HUES6 (cell line): ENCODE measurements at regions not wholly inside any gene's neighbourhood (a gene's known extent, or its start where the extent isn't known, plus 50 kb on each side); places are given as distances from the start of the nearest gene placed in this dataset.
A peak's percentile ranks its signal among the peaks of the same experiment; 100 is the strongest.
"Not testable (repeated sequence)": the region's sequence is repeated elsewhere in the genome, so short reads cannot be mapped to it uniquely, and the experiment has no call there.

ENCODE experiments used
- H3K27ac ChIP-seq: 2 replicates; pipeline ENCODE4 v1.7.0; 2013; ENCODE audit warnings: low read depth, mild to moderate bottlenecking, low read length, inconsistent platforms
- H3K27me3 ChIP-seq: 2 replicates; pipeline ENCODE4 v1.6.1; 2013; ENCODE audit warnings: low read length; ENCODE audit not compliant: control insufficient read depth, insufficient read depth
- H3K36me3 ChIP-seq: 2 replicates; pipeline ENCODE4 v1.6.1; 2013; ENCODE audit warnings: low read length; ENCODE audit not compliant: control insufficient read depth, insufficient read depth
- H3K4me1 ChIP-seq: 2 replicates; pipeline ENCODE4 v1.6.1; 2013; ENCODE audit warnings: low read length; ENCODE audit not compliant: control insufficient read depth, insufficient read depth
- H3K4me3 ChIP-seq: 2 replicates; pipeline ENCODE4 v1.5.1; 2013; ENCODE audit warnings: low read depth, low read length
- H3K9ac ChIP-seq: one replicate; pipeline ENCODE4 v1.6.1; 2013; ENCODE audit warnings: mild to moderate bottlenecking, low read length
- H3K9me3 ChIP-seq: 2 replicates; pipeline ENCODE4 v1.6.1; 2013; ENCODE audit warnings: low read depth, low read length; ENCODE audit not compliant: control insufficient read depth, insufficient read depth

DNA sequence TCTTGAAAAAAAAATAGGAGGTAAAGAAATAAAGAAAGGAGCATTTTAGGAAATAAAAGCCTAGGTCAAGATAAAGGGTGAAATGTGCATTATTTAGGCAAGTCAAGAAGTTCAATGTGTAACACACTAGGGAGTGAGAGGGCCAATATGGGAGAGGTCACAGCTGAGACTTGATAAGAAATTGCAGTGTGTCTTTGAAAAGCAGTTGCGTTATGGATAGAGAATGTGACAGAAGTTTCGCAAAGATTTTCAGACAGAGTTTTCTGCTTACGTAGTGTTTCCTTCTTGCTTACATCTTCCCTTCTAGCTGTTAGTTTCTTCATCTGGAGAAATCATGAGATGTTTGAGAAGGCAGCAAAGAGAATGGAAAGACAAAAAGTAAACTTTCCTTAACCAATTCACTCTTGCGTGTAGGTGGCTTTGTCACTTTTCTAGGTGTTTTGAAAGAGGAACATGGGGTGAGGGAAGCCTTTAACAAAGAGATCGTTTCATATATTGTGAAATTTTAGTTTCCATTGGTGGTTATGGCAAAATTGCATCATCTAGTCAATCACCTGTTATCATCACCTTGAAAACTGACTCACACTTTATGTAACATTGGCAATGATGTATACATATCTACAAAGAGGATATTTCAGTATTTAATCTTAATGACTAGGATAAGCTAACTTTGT lies 975.5 kb downstream of the OLFM4 start:
- H3K27me3 ChIP-seq, result no peaks in the 10 kb centered on the region
- no peak overlapping the region for H3K9ac ChIP-seq

DNA sequence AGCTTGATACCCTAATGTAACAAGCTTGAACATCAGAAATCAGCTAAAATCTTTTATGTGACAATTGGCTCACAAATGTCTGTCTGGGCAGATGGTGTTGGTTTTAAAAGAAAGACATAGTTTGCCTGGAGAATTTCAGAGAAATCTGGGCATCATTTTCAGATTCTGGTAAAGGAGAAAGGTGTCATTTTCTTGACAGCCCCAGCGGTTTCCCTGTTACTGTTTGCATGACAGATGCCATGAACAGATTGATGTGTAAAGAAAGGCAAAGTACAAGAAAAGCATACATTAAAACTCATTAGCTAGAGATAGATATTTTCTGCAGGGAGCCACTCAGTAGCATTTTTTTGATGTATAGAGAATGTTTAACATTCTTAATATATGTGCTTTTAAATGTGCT lies 987.9 kb downstream of the OLFM4 start:
- Histone ChIP-seq H3K27ac (no peak overlapping the region), H3K27me3 (no peaks in the 10 kb centered on the region), H3K4me3 (no peak overlapping the region), H3K9me3 (no peaks in the 10 kb centered on the region), H3K4me1 (no peaks in the 10 kb centered on the region), H3K36me3 (no peaks in the 10 kb centered on the region), H3K9ac (no peak overlapping the region)

More for the DNA sequence above, 975.5 kb downstream of the OLFM4 start:
- Histone ChIP-seq H3K4me1 (0 out of 2 replicates have a peak, but pooled peaks cover 2% of the 10 kb centered on the region), H3K27ac (no peak overlapping the region), H3K36me3 (no peaks in the 10 kb centered on the region), H3K9me3 (no peaks in the 10 kb centered on the region), H3K4me3 (no peak overlapping the region)

DNA sequence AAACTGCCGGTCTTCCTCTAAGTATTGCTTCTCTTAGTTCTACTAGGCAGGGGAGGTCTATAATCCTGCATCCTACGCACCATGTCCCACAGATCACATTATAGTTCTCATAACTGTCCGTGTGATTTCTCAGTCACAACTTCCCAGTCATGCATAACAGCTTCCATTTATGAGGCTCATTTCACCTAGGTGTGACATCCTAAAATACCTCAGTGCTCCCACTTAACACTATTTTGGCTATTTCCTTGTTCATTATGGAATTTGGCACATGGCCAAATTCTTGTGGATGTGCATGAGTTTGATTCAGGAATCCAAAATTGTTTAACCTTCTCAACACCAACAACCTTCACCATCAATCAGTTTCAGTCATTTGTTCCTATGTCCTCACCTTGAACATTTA lies 989.9 kb downstream of the OLFM4 start:
- Histone ChIP-seq H3K4me1 (no peaks in the 10 kb centered on the region), H3K9me3 (no peaks in the 10 kb centered on the region), H3K9ac (no peak overlapping the region), H3K36me3 (no peaks in the 10 kb centered on the region), H3K4me3 (no peak overlapping the region), H3K27me3 (no peaks in the 10 kb centered on the region), H3K27ac (no peak overlapping the region)

DNA sequence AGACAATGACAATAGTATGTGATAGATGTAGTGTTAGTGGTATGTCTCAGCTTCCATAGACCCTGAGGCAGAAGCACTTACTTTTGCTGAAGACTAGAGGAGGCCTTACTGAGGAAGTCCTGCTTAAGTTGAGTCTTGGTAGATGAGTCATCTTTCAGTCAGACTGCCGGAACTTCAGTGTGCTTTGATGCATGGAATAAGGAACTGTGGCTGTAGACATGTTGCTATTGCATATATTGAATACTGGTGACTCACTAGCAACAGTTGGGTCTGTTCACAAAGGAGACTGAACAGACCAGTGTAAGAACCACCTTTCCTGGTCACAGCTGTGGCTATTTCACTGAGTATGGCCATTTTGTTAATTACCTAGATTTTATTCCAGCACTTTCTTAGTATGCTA lies 1000.6 kb downstream of the OLFM4 start:
- H3K36me3 ChIP-seq, result no peaks in the 10 kb centered on the region
- H3K9ac ChIP-seq, result no peak overlapping the region
- peak overlapping the region; percentile 18; the same call in 1 of the 2 replicates for H3K27ac ChIP-seq
- H3K9me3 ChIP-seq, result peaks cover 26% of the 10 kb centered on the region
- peaks cover 11% of the 10 kb centered on the region for H3K4me1 ChIP-seq
- H3K27me3 ChIP-seq, result no peaks in the 10 kb centered on the region
- no peak overlapping the region for H3K4me3 ChIP-seq

DNA sequence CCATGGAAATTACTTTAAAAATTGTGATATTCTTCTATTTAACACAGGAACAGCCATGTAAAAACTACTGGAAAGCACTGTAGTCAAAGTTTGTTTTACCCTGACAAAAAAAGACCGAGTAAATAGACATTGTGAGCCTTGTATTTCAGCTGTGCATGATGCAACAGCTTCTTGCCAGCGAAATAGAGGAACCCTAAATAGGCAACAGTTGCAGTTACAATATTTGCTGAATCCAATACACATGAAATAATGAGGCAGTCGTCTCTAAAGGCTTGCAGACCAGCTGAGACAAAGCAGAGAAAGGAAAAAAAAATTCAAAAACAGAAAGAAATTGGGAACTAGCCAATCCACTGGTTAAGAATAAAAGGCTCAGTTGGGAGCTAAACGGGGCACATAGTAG lies 1001.1 kb downstream of the OLFM4 start:
- Histone ChIP-seq H3K36me3 (no peaks in the 10 kb centered on the region), H3K4me1 (peaks cover 11% of the 10 kb centered on the region), H3K27ac (peak overlapping the region; percentile 18; the same call in 1 of the 2 replicates), H3K4me3 (no peak overlapping the region), H3K9ac (no peak overlapping the region), H3K27me3 (no peaks in the 10 kb centered on the region), H3K9me3 (peaks cover 26% of the 10 kb centered on the region)

DNA sequence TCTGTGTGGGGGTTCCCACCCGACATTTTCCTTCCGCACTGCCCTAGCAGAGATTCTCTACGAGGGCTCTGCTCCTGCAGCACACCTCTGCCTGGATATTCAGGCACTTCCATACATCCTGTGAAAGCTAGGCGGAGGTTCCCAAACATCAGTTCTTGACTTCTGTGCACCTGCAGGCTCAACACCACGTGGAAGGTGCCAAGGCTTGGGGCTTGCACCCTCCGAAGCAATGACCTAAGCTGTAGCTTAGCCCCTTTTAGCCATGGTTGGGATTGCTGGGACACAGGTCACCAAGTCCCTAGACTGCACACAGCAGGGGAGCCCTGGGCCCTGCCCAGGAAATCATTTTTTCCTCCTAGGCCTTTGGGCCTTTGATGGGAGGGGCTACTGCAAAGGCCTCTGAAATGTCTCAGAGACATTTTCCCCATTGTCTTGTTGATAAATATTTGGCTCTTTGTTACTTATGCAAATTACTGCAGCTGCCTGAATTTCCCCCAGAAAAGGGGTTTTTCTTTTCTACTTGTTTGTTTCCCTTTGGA lies 1004.8 kb downstream of the OLFM4 start:
- Histone ChIP-seq H3K9me3 (peaks cover 19% of the 10 kb centered on the region), H3K27me3 (no peaks in the 10 kb centered on the region), H3K4me3 (no peak overlapping the region), H3K4me1 (peaks cover 11% of the 10 kb centered on the region), H3K27ac (no peak overlapping the region), H3K36me3 (no peaks in the 10 kb centered on the region), H3K9ac (no peak overlapping the region)

DNA sequence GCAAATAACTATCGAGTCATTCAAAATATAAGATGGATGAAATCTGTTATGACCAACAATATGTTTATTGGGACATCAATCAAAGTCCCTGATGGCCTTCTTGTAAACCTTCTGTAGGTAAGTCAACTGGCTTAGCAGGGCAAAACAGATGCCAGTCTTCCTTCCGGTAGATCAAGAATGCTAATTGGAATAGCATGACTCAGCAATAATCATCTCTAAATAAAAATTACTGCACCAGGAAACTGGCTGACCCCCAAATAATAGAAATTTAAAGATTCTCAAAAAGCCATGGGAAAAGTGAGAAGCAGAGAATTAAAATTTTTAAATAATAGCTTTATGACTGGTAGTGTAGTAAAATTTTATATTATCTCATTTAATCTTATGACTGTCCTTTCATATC lies 1005.4 kb downstream of the OLFM4 start:
- Histone ChIP-seq H3K9me3 (peaks cover 19% of the 10 kb centered on the region), H3K9ac (no peak overlapping the region), H3K36me3 (no peaks in the 10 kb centered on the region), H3K4me1 (peaks cover 11% of the 10 kb centered on the region), H3K27ac (no peak overlapping the region), H3K4me3 (no peak overlapping the region), H3K27me3 (no peaks in the 10 kb centered on the region)

DNA sequence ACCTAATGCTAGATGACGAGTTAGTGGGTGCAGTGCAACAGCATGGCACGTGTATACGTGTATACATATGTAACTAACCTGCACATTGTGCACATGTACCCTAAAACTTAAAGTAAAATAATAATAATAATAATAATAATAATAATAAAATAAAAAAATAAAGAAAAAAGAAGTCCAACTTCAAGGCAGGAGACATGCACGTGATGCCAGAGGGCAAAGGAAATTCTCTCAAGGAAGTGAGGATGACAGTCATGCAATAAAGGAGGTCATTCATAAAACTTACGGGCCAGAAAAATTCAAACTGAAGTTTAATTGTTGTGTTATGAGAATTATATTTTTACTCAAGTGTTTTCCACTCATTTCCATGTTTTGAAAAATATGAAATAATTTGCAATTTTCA lies 1028.8 kb downstream of the OLFM4 start:
- H3K27ac ChIP-seq, H3K9ac ChIP-seq, H3K4me3 ChIP-seq, H3K9me3 ChIP-seq, H3K36me3 ChIP-seq, H3K27me3 ChIP-seq, H3K4me1 ChIP-seq: not testable (repeated sequence)

DNA sequence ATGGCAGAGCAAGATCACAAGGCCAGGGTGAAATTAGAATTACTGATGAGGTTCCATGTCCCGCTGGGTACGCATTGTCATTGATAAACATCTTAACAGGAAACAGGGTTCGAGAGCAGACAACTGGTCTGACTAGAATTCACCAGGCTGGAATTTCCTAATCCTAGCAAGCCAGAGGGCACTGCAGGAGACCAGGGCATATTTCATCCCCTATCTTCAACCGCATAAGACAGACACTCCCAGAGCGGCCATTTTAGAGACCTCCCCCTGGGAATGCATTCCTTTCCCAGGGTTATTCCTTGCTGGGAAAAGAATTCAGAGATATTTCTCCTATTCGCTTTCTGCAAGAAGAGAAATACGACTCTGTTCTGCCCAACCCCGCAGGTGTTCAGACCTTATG lies 1041.3 kb downstream of the OLFM4 start:
- peaks cover 27% of the 10 kb centered on the region for H3K9me3 ChIP-seq
- not testable (repeated sequence) for H3K4me1 ChIP-seq, H3K9ac ChIP-seq, H3K4me3 ChIP-seq, H3K27ac ChIP-seq, H3K36me3 ChIP-seq, H3K27me3 ChIP-seq

DNA sequence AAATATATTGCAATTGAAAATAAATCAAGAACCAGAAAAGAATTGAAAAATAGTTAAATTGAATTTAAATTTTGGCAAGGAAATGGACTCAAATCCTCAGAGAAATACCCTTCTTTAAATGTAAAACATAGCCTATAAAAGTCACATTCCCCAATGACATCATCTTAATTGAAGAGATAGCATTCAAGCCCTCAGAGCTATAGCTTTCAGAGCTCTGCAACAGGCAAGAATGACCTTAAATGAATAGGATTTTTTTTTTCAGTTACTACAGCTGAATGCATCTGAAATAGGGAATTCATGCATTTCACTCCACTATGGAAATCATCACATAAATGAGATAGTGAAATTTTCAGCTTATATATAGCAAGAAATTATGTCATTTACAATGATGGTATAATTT lies 1049.0 kb downstream of the OLFM4 start:
- H3K9me3 ChIP-seq, result peaks cover 14% of the 10 kb centered on the region
- no peaks in the 10 kb centered on the region for H3K4me1 ChIP-seq
- H3K27ac ChIP-seq, result no peak overlapping the region
- no peak overlapping the region for H3K4me3 ChIP-seq
- no peak overlapping the region for H3K9ac ChIP-seq
- H3K36me3 ChIP-seq, result no peaks in the 10 kb centered on the region
- H3K27me3 ChIP-seq, result no peaks in the 10 kb centered on the region

DNA sequence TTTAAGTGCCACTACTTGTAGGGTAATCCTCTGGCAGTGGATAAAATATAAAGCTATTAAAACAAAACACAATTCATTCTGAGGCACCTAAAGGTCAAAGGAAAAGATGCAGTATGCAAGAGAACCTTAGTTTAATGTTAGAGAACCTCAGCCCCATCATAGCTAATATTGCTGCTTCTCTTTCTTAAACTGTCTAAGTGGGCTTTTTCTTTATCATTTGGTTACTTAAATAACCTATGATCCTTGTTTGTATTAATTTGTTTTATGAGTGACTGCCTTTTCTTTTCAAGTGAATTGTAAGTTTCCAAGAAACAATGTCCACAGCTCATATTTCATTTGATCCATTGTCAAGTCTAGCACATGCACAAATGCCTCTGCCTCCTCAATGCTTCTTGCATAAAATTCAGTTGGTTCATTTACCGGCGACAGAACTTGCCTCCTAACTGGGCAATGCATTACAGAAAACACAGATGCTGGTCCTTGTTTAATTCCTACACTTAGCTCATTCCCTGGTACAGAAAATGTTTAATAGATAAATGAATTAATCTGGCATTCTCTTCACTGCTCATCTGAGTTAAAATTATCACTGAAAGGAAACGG lies 1049.8 kb downstream of the OLFM4 start:
- Histone ChIP-seq H3K9me3 (peaks cover 14% of the 10 kb centered on the region), H3K4me3 (no peak overlapping the region), H3K27ac (no peak overlapping the region), H3K9ac (no peak overlapping the region), H3K4me1 (no peaks in the 10 kb centered on the region), H3K27me3 (no peaks in the 10 kb centered on the region), H3K36me3 (no peaks in the 10 kb centered on the region)
